GM23338 (cell line): ENCODE measurements at regions not wholly inside any gene's neighbourhood (a gene's known extent, or its start where the extent isn't known, plus 50 kb on each side); places are given as distances from the start of the nearest gene placed in this dataset.

Experiments
- ATAC-seq: fragments of 200-7000 bp; cut with Tn5 transposase; 3 replicates; pipeline ENCODE4 v1.9.1; 2020
- DNase-seq: peaks from one replicate; pipeline ENCODE4 v3.0.0-alpha.2; 2015; ENCODE audit warnings: low spot score
- H2AFZ ChIP-seq: fragments of 200-600 bp; sonication (generic); 2 replicates; pipeline ENCODE4 v1.8.0; 2016; ENCODE audit warnings: antibody characterized with exemption, mild to moderate bottlenecking, moderate library complexity
- H3F3A ChIP-seq: fragments of 200-600 bp; sonication (generic); replicated peaks from 2 replicates; pipeline ENCODE4 v1.8.0; 2017; ENCODE audit warnings: antibody characterized with exemption, mixed run types, low read depth
- H3K27ac ChIP-seq: fragments of 200-600 bp; sonication (generic); 2 replicates; pipeline ENCODE4 v1.6.1; 2016; ENCODE audit warnings: low read depth
- H3K27me3 ChIP-seq: fragments of 200-600 bp; sonication (generic); 2 replicates; pipeline ENCODE4 v1.8.0; 2016; ENCODE audit warnings: mild to moderate bottlenecking, mixed run types, moderate library complexity; ENCODE audit not compliant: insufficient read depth
- H3K36me3 ChIP-seq: fragments of 200-600 bp; sonication (generic); 2 replicates; pipeline ENCODE4 v1.8.0; 2016; ENCODE audit warnings: mild to moderate bottlenecking; ENCODE audit not compliant: insufficient read depth
- H3K4me1 ChIP-seq: fragments of 200-600 bp; sonication (generic); 2 replicates; pipeline ENCODE4 v1.8.0; 2016; ENCODE audit warnings: mild to moderate bottlenecking, moderate library complexity; ENCODE audit not compliant: insufficient read depth
- H3K4me2 ChIP-seq: fragments of 200-600 bp; sonication (generic); 2 replicates; pipeline ENCODE4 v1.7.1; 2017; ENCODE audit warnings: mixed run types
- H3K4me3 ChIP-seq: fragments of 200-600 bp; sonication (generic); 2 replicates; pipeline ENCODE4 v1.6.1; 2016; ENCODE audit warnings: mixed run types
- H3K79me2 ChIP-seq: fragments of 200-600 bp; sonication (generic); replicated peaks from 2 replicates; pipeline ENCODE4 v1.8.0; 2017; ENCODE audit warnings: mild to moderate bottlenecking; ENCODE audit not compliant: insufficient read depth
- H3K9me2 ChIP-seq: fragments of 200-600 bp; sonication (generic); 2 replicates; pipeline ENCODE4 v1.8.0; 2017; ENCODE audit not compliant: insufficient read depth
- H4K20me1 ChIP-seq: fragments of 200-600 bp; sonication (generic); replicated peaks from 2 replicates; pipeline ENCODE4 v1.8.0; 2017; ENCODE audit warnings: mild to moderate bottlenecking; ENCODE audit not compliant: insufficient read depth
- H3K27ac Mint-ChIP-seq: 2 replicates; pipeline ENCODE4 v1.8.0; 2020; ENCODE audit warnings: inconsistent platforms, mild to moderate bottlenecking, moderate library complexity, mixed read lengths
- H3K27me3 Mint-ChIP-seq: 3 replicates; pipeline ENCODE4 v1.8.0; 2022; ENCODE audit warnings: low read depth, mild to moderate bottlenecking, moderate library complexity, mixed read lengths, inconsistent platforms; ENCODE audit not compliant: insufficient read depth, poor library complexity
- H3K36me3 Mint-ChIP-seq: 3 replicates; pipeline ENCODE4 v1.8.0; 2021; ENCODE audit warnings: low read depth, mild to moderate bottlenecking, inconsistent platforms, moderate library complexity, mixed read lengths
- H3K4me1 Mint-ChIP-seq: 3 replicates; pipeline ENCODE4 v1.8.0; 2020; ENCODE audit warnings: mild to moderate bottlenecking, inconsistent platforms, mixed read lengths
- H3K4me3 Mint-ChIP-seq: 3 replicates; pipeline ENCODE4 v1.8.0; 2021; ENCODE audit warnings: moderate library complexity, mild to moderate bottlenecking, inconsistent platforms, mixed read lengths
- H3K9me3 Mint-ChIP-seq: 3 replicates; pipeline ENCODE4 v1.8.0; 2020; ENCODE audit warnings: moderate library complexity, mild to moderate bottlenecking, inconsistent platforms, mixed read lengths
- CREB1 ChIP-seq: fragments of 250-450 bp; sonication (Bioruptor Pico); IDR thresholded peaks from 2 replicates; pipeline ENCODE4 v1.5.0; 2020; ENCODE audit warnings: low read depth, mild to moderate bottlenecking, moderate library complexity
- EZH2phosphoT487 ChIP-seq: fragments of 200-600 bp; sonication (generic); IDR thresholded peaks from one replicate; pipeline ENCODE4 v1.8.1; 2018; ENCODE audit warnings: antibody characterized with exemption; ENCODE audit not compliant: unreplicated experiment
- NANOG ChIP-seq: IDR thresholded peaks from 2 replicates; pipeline ENCODE4 v1.6.1; 2016; ENCODE audit warnings: antibody characterized with exemption, borderline replicate concordance
- POLR2AphosphoS5 ChIP-seq: IDR thresholded peaks from 2 replicates; pipeline ENCODE4 v1.6.1; 2016; ENCODE audit warnings: antibody characterized with exemption, low read depth
- ZNF114 ChIP-seq: fragments of 250-450 bp; sonication (Bioruptor Pico); IDR thresholded peaks from 2 replicates; pipeline ENCODE4 v1.5.0; 2020; ENCODE audit warnings: mild to moderate bottlenecking, moderate library complexity
- ZNF331 ChIP-seq: fragments of 250-450 bp; sonication (Bioruptor Pico); IDR thresholded peaks from 2 replicates; pipeline ENCODE4 v1.5.0; 2020; ENCODE audit warnings: low read depth, mild to moderate bottlenecking, moderate library complexity
- ZNF462 ChIP-seq: fragments of 250-450 bp; sonication (Bioruptor Pico); IDR thresholded peaks from 2 replicates; pipeline ENCODE4 v1.5.0; 2020; ENCODE audit warnings: mild to moderate bottlenecking, moderate library complexity
- TF ChIP-seq, protein P1 (sequence below), 2 experiments: fragments of 200-600 bp in 1 of 2; sonication (generic) in 1 of 2; conservative IDR thresholded peaks; 2 replicates each; pipeline versions ENCODE4 v1.5.1 to v1.6.1; 2016 to 2017; ENCODE audit warnings: antibody characterized with exemption in 2 of 2, low read depth in 2 of 2, mild to moderate bottlenecking in 2 of 2, moderate library complexity in 1 of 2
- TF ChIP-seq, protein P2 (sequence below): IDR thresholded peaks from one replicate; pipeline ENCODE4 v1.6.1; 2018; ENCODE audit warnings: antibody characterized with exemption; ENCODE audit not compliant: unreplicated experiment
- TF ChIP-seq, protein P3 (sequence below): IDR thresholded peaks from 2 replicates; pipeline ENCODE4 v1.6.1; 2016; ENCODE audit warnings: antibody characterized with exemption

GRCh38 chr3:105032541-105032940 lies 334.2 kb upstream of the ALCAM start:
- Histone ChIP-seq H3K27me3 (no peaks in the 10 kb centered on the region), H3K27ac (no peak overlapping the region), H2AFZ (no peak overlapping the region), H3K4me1 (no peaks in the 10 kb centered on the region), H3K79me2 (no peaks in the 10 kb centered on the region), H3F3A (no peaks in the 10 kb centered on the region), H3K9me2 (peaks cover 3% of the 10 kb centered on the region; the same call in 1 of the 2 replicates), H3K4me2 (no peak overlapping the region), H4K20me1 (no peaks in the 10 kb centered on the region), H3K4me3 (no peak overlapping the region), H3K36me3 (no peaks in the 10 kb centered on the region)
- H3K9me3 Mint-ChIP-seq = no peaks in the 10 kb centered on the region
- H3K36me3 Mint-ChIP-seq = no peaks in the 10 kb centered on the region
- no peaks in the 10 kb centered on the region for H3K27me3 Mint-ChIP-seq
- no peaks in the 10 kb centered on the region for H3K4me1 Mint-ChIP-seq
- H3K27ac Mint-ChIP-seq = no peak overlapping the region
- TF ChIP-seq EZH2phosphoT487 = no peak
- no peak for DNase-seq
- no peak for ATAC-seq
- H3K4me3 Mint-ChIP-seq = no peak overlapping the region

DNA sequence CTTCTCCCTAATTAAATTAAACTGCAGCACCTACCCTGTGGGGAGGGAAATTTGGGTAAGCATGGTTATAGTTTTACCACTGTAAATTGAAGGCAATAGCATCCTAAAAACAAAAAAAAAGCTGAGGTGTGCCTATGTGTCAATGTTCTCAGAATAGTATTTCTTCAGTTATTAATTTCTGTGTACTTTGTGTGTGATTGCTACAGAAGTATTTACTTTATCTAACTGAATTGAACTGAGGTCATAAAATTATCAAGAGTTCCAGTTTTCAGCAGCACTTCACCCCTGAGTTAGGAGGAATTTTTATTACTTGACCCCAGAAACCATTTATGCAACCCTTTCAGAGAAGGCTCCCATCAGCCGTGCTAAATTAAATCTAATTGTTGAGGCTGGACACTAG lies 333.6 kb upstream of the ALCAM start:
- DNase-seq (no peak), ATAC-seq (no peak)
- no peaks in the 10 kb centered on the region for H3K4me1 ChIP-seq
- H2AFZ ChIP-seq = no peak overlapping the region
- Mint-ChIP-seq H3K36me3 (no peaks in the 10 kb centered on the region), H3K4me1 (no peaks in the 10 kb centered on the region), H3K9me3 (no peaks in the 10 kb centered on the region), H3K27ac (no peak overlapping the region; the same call in 1 of the 2 replicates), H3K27me3 (no peaks in the 10 kb centered on the region), H3K4me3 (no peak overlapping the region)
- H3K27me3 ChIP-seq = no peaks in the 10 kb centered on the region
- no peak overlapping the region for H3K27ac ChIP-seq
- no peak overlapping the region for H3K4me2 ChIP-seq
- H3F3A ChIP-seq = no peaks in the 10 kb centered on the region
- no peaks in the 10 kb centered on the region for H3K36me3 ChIP-seq
- no peaks in the 10 kb centered on the region for H4K20me1 ChIP-seq
- no peaks in the 10 kb centered on the region for H3K79me2 ChIP-seq
- H3K9me2 ChIP-seq = peaks cover 3% of the 10 kb centered on the region; the same call in 1 of the 2 replicates
- no peak overlapping the region for H3K4me3 ChIP-seq
- no peak for TF ChIP-seq ZNF462 (CRISPR knock-in tag)
- TF ChIP-seq, protein P1, sequence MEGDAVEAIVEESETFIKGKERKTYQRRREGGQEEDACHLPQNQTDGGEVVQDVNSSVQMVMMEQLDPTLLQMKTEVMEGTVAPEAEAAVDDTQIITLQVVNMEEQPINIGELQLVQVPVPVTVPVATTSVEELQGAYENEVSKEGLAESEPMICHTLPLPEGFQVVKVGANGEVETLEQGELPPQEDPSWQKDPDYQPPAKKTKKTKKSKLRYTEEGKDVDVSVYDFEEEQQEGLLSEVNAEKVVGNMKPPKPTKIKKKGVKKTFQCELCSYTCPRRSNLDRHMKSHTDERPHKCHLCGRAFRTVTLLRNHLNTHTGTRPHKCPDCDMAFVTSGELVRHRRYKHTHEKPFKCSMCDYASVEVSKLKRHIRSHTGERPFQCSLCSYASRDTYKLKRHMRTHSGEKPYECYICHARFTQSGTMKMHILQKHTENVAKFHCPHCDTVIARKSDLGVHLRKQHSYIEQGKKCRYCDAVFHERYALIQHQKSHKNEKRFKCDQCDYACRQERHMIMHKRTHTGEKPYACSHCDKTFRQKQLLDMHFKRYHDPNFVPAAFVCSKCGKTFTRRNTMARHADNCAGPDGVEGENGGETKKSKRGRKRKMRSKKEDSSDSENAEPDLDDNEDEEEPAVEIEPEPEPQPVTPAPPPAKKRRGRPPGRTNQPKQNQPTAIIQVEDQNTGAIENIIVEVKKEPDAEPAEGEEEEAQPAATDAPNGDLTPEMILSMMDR (conservative IDR thresholded peaks at IDR 0.05; ENCODE audit: low read depth in 2 of 2) = no peak
- TF ChIP-seq, protein P2, sequence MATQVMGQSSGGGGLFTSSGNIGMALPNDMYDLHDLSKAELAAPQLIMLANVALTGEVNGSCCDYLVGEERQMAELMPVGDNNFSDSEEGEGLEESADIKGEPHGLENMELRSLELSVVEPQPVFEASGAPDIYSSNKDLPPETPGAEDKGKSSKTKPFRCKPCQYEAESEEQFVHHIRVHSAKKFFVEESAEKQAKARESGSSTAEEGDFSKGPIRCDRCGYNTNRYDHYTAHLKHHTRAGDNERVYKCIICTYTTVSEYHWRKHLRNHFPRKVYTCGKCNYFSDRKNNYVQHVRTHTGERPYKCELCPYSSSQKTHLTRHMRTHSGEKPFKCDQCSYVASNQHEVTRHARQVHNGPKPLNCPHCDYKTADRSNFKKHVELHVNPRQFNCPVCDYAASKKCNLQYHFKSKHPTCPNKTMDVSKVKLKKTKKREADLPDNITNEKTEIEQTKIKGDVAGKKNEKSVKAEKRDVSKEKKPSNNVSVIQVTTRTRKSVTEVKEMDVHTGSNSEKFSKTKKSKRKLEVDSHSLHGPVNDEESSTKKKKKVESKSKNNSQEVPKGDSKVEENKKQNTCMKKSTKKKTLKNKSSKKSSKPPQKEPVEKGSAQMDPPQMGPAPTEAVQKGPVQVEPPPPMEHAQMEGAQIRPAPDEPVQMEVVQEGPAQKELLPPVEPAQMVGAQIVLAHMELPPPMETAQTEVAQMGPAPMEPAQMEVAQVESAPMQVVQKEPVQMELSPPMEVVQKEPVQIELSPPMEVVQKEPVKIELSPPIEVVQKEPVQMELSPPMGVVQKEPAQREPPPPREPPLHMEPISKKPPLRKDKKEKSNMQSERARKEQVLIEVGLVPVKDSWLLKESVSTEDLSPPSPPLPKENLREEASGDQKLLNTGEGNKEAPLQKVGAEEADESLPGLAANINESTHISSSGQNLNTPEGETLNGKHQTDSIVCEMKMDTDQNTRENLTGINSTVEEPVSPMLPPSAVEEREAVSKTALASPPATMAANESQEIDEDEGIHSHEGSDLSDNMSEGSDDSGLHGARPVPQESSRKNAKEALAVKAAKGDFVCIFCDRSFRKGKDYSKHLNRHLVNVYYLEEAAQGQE = no peak
- no peak for TF ChIP-seq EZH2phosphoT487
- TF ChIP-seq, protein P3, sequence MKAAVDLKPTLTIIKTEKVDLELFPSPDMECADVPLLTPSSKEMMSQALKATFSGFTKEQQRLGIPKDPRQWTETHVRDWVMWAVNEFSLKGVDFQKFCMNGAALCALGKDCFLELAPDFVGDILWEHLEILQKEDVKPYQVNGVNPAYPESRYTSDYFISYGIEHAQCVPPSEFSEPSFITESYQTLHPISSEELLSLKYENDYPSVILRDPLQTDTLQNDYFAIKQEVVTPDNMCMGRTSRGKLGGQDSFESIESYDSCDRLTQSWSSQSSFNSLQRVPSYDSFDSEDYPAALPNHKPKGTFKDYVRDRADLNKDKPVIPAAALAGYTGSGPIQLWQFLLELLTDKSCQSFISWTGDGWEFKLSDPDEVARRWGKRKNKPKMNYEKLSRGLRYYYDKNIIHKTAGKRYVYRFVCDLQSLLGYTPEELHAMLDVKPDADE = no peak
- TF ChIP-seq CREB1 = no peak
- no peak for TF ChIP-seq ZNF114 (CRISPR knock-in tag)
- TF ChIP-seq ZNF331 (CRISPR knock-in tag) = no peak
- no peak for TF ChIP-seq POLR2AphosphoS5
- no peak for TF ChIP-seq NANOG
